HepG2 (cell line): ENCODE measurements at regions not wholly inside any gene's neighbourhood (a gene's known extent, or its start where the extent isn't known, plus 50 kb on each side); places are given as distances from the start of the nearest gene placed in this dataset.

Source experiments
- ETV6 ChIP-seq: sonication (generic); formaldehyde crosslinking; conservative IDR thresholded peaks from 2 replicates; pipeline ENCODE4 v1.4.0; 2020; ENCODE audit warnings: missing genetic modification reagents
- FOSL1 ChIP-seq: sonication (generic); formaldehyde crosslinking; IDR thresholded peaks from 2 replicates; pipeline ENCODE4 v1.9.0; 2021; ENCODE audit warnings: missing genetic modification reagents, borderline replicate concordance
- KLF11 ChIP-seq: IDR thresholded peaks from 2 replicates; pipeline ENCODE4 v1.6.1; 2016; ENCODE audit warnings: missing compliant biosample characterization
- RXRB ChIP-seq: IDR thresholded peaks from 2 replicates; pipeline ENCODE4 v1.6.1; 2016; ENCODE audit warnings: borderline replicate concordance, missing genetic modification reagents, missing compliant biosample characterization
- SAFB2 ChIP-seq: sonication (generic); formaldehyde crosslinking; IDR thresholded peaks from 2 replicates; pipeline ENCODE4 v1.5.1; 2020; ENCODE audit warnings: missing genetic modification reagents, low read depth, mild to moderate bottlenecking, borderline replicate concordance
- STAG1 ChIP-seq: sonication (generic); formaldehyde crosslinking; IDR thresholded peaks from 2 replicates; pipeline ENCODE4 v1.4.0; 2020; ENCODE audit warnings: missing genetic modification reagents
- TCF12 ChIP-seq, 2 experiments: fragments of 450-650 bp in 1 of 2; sonication (generic) in 1 of 2; formaldehyde crosslinking in 1 of 2; IDR thresholded peaks; 2 replicates each; pipeline versions ENCODE4 v1.6.1 to v1.8.0; 2017 to 2022; ENCODE audit warnings: antibody characterized with exemption in 1 of 2, mild to moderate bottlenecking in 1 of 2, missing genetic modification reagents in 1 of 2, moderate library complexity in 1 of 2
- TCF7 ChIP-seq: sonication (generic); IDR thresholded peaks from 2 replicates; pipeline ENCODE4 v1.6.1; 2016; ENCODE audit warnings: antibody characterized with exemption, low read depth
- TOE1 ChIP-seq: sonication (generic); formaldehyde crosslinking; IDR thresholded peaks from 2 replicates; pipeline ENCODE4 v1.4.0; 2020; ENCODE audit warnings: mild to moderate bottlenecking, missing genetic modification reagents
- ZFP36L2 ChIP-seq: sonication (generic); formaldehyde crosslinking; IDR thresholded peaks from 2 replicates; pipeline ENCODE4 v1.4.0; 2020; ENCODE audit warnings: missing genetic modification reagents
- ZFP90 ChIP-seq: sonication (generic); formaldehyde crosslinking; IDR thresholded peaks from 2 replicates; pipeline ENCODE4 v1.8.0; 2022; ENCODE audit warnings: missing genetic modification reagents, mild to moderate bottlenecking, inconsistent platforms, borderline replicate concordance
- ZNF17 ChIP-seq: sonication (generic); formaldehyde crosslinking; IDR thresholded peaks from 2 replicates; pipeline ENCODE4 v1.5.0; 2020; ENCODE audit warnings: mild to moderate bottlenecking, missing genetic modification reagents
- ZNF232 ChIP-seq: sonication (generic); formaldehyde crosslinking; IDR thresholded peaks from 2 replicates; pipeline ENCODE4 v1.4.0; 2020; ENCODE audit warnings: missing genetic modification reagents, borderline replicate concordance
- ZNF331 ChIP-seq: sonication (generic); formaldehyde crosslinking; IDR thresholded peaks from 2 replicates; pipeline ENCODE4 v1.4.0; 2020; ENCODE audit warnings: missing genetic modification reagents
- ZNF607 ChIP-seq: sonication (generic); formaldehyde crosslinking; IDR thresholded peaks from 2 replicates; pipeline ENCODE4 v1.5.1; 2020; ENCODE audit warnings: missing genetic modification reagents, mild to moderate bottlenecking, borderline replicate concordance
- ZNF652 ChIP-seq: IDR thresholded peaks from 2 replicates; pipeline ENCODE4 v1.6.1; 2016; ENCODE audit warnings: low read depth, borderline replicate concordance
- ZNF678 ChIP-seq: sonication (generic); formaldehyde crosslinking; IDR thresholded peaks from 2 replicates; pipeline ENCODE4 v1.4.0; 2020; ENCODE audit warnings: mild to moderate bottlenecking, missing genetic modification reagents
- ZNF740 ChIP-seq: sonication (generic); formaldehyde crosslinking; IDR thresholded peaks from 2 replicates; pipeline ENCODE4 v1.4.0; 2020; ENCODE audit warnings: missing genetic modification reagents
- ZNF782 ChIP-seq: sonication (generic); formaldehyde crosslinking; IDR thresholded peaks from 2 replicates; pipeline ENCODE4 v1.4.0; 2020; ENCODE audit warnings: missing genetic modification reagents, mild to moderate bottlenecking, borderline replicate concordance
- ZNF879 ChIP-seq: sonication (generic); formaldehyde crosslinking; IDR thresholded peaks from 2 replicates; pipeline ENCODE4 v1.8.1; 2023; ENCODE audit warnings: missing genetic modification reagents
- TF ChIP-seq, protein P1 (sequence below): IDR thresholded peaks from 2 replicates; pipeline ENCODE4 v1.6.1; 2016; ENCODE audit warnings: missing compliant biosample characterization, missing genetic modification reagents, borderline replicate concordance
- TF ChIP-seq, protein P2 (sequence below): sonication (generic); formaldehyde crosslinking; IDR thresholded peaks from 2 replicates; pipeline ENCODE4 v1.5.0; 2020; ENCODE audit warnings: missing genetic modification reagents
- TF ChIP-seq, protein P3 (sequence below): sonication (generic); formaldehyde crosslinking; IDR thresholded peaks from 2 replicates; pipeline ENCODE4 v1.8.1; 2023; ENCODE audit warnings: mild to moderate bottlenecking, missing genetic modification reagents, borderline replicate concordance
- TF ChIP-seq, protein P4 (sequence below): sonication (generic); formaldehyde crosslinking; IDR thresholded peaks from 2 replicates; pipeline ENCODE4 v1.5.0; 2020; ENCODE audit warnings: mild to moderate bottlenecking, missing genetic modification reagents
- TF ChIP-seq, protein P5 (sequence below): IDR thresholded peaks from 2 replicates; pipeline ENCODE4 v1.6.1; 2016; ENCODE audit warnings: missing genetic modification reagents, missing compliant biosample characterization
- TF ChIP-seq, protein P6 (sequence below): IDR thresholded peaks from 2 replicates; pipeline ENCODE4 v1.6.1; 2016; ENCODE audit warnings: low read depth, borderline replicate concordance

DNA sequence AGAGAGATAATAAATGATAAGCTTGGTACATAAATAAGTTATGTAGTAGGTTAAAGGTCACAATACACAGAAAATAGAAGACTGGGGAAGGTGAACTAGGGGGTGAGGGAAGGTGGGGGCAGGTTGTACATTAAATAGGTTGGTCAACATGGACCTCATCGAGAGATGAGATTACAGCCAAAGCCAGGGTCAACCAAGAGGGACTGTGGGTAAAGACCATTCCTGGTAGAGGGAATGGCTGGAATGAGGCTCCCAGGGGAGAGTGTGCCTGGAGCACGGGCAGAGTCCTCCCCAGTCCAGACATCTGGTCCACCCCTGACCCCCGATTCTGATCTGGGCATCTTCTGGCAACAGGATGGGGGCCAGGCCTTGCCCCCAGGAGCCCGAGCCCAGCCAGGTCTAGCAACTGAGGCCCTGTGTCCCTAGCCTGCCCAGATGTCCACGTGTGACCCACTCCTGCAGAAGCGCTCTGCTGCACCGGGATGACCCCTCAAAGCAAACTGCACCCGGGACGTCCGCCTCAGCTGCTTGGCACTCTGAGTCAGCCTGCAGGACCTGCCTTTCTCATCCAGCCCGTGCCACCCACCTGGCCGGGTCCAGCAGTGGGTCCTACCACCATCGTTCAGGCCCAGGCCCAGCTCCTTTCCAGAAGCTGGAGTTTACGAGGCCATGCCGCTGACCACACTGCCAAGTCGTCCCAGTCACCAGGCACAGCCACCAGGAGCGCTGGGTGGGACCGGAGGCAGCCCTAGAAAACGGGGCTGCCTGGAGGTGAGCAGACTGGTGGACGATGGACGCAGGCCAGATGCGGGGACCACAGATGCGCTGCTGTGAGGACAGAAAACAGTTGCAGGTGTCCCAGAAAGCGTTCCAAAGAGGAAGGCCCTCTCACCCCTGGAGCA, 56.2 kb upstream of the ID2 start (continued):
- TF ChIP-seq, protein P1, sequence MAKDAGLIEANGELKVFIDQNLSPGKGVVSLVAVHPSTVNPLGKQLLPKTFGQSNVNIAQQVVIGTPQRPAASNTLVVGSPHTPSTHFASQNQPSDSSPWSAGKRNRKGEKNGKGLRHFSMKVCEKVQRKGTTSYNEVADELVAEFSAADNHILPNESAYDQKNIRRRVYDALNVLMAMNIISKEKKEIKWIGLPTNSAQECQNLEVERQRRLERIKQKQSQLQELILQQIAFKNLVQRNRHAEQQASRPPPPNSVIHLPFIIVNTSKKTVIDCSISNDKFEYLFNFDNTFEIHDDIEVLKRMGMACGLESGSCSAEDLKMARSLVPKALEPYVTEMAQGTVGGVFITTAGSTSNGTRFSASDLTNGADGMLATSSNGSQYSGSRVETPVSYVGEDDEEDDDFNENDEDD: peak; percentile 56
- TF ChIP-seq STAG1 (CRISPR knock-in tag) (peak; percentile 18), RXRB (CRISPR knock-in tag) (peak; percentile 98), ZFP36L2 (CRISPR knock-in tag) (no peak), FOSL1 (peak; percentile 9; the same call in 1 of the 2 replicates), ZNF232 (peak; percentile 47; the same call in 1 of the 2 replicates), ZNF607 (CRISPR knock-in tag) (peak; percentile 88; the same call in 1 of the 2 replicates), ZFP90 (CRISPR knock-in tag) (no peak), ZNF782 (CRISPR knock-in tag) (peak; percentile 76), ZNF879 (CRISPR knock-in tag) (no peak; the same call in none of the 2 replicates), ZNF17 (CRISPR knock-in tag) (no peak), TCF7 (peak; percentile 70), TCF12 (IDR thresholded peaks at IDR 0.05) (no peak), TCF12 (CRISPR knock-in tag; IDR thresholded peaks at IDR 0.05) (peak; percentile 95; the same call in 1 of the 2 replicates), SAFB2 (CRISPR knock-in tag) (0 out of 2 replicates have a peak, but pooled peaks have one; percentile 3), TOE1 (CRISPR knock-in tag) (no peak), ETV6 (CRISPR knock-in tag) (peak; percentile 68; the same call in 1 of the 2 replicates), ZNF331 (CRISPR knock-in tag) (peak; percentile 87), KLF11 (no peak; the same call in 1 of the 2 replicates), ZNF740 (no peak), ZNF678 (CRISPR knock-in tag) (no peak; the same call in 1 of the 2 replicates), ZNF652 (CRISPR knock-in tag) (peak; percentile 63)
- TF ChIP-seq, protein P2, sequence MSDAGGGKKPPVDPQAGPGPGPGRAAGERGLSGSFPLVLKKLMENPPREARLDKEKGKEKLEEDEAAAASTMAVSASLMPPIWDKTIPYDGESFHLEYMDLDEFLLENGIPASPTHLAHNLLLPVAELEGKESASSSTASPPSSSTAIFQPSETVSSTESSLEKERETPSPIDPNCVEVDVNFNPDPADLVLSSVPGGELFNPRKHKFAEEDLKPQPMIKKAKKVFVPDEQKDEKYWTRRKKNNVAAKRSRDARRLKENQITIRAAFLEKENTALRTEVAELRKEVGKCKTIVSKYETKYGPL (CRISPR knock-in tag): no peak
- TF ChIP-seq, protein P3, sequence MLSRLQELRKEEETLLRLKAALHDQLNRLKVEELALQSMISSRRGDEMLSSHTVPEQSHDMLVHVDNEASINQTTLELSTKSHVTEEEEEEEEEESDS (CRISPR knock-in tag): no peak; the same call in 1 of the 2 replicates
- TF ChIP-seq, protein P4, sequence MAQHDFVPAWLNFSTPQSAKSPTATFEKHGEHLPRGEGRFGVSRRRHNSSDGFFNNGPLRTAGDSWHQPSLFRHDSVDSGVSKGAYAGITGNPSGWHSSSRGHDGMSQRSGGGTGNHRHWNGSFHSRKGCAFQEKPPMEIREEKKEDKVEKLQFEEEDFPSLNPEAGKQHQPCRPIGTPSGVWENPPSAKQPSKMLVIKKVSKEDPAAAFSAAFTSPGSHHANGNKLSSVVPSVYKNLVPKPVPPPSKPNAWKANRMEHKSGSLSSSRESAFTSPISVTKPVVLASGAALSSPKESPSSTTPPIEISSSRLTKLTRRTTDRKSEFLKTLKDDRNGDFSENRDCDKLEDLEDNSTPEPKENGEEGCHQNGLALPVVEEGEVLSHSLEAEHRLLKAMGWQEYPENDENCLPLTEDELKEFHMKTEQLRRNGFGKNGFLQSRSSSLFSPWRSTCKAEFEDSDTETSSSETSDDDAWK (CRISPR knock-in tag): no peak
- TF ChIP-seq, protein P5, sequence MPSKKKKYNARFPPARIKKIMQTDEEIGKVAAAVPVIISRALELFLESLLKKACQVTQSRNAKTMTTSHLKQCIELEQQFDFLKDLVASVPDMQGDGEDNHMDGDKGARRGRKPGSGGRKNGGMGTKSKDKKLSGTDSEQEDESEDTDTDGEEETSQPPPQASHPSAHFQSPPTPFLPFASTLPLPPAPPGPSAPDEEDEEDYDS (CRISPR knock-in tag): peak; percentile 92
- TF ChIP-seq, protein P6, sequence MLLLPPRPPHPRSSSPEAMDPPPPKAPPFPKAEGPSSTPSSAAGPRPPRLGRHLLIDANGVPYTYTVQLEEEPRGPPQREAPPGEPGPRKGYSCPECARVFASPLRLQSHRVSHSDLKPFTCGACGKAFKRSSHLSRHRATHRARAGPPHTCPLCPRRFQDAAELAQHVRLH (CRISPR knock-in tag): peak; percentile 84; the same call in 1 of the 2 replicates
